Activated naive CD4-positive, alpha-beta T cell treated with anti-CD3 and anti-CD28 coated beads, Interleukin-2, amount 50 U/mL, for 16 hours (primary cell): ENCODE measurements at regions not wholly inside any gene's neighbourhood (a gene's known extent, or its start where the extent isn't known, plus 50 kb on each side); places are given as distances from the start of the nearest gene placed in this dataset.

Experiments used
- DNase-seq: peaks from one replicate; pipeline ENCODE4 v3.0.0-alpha.2; 2020

DNA sequence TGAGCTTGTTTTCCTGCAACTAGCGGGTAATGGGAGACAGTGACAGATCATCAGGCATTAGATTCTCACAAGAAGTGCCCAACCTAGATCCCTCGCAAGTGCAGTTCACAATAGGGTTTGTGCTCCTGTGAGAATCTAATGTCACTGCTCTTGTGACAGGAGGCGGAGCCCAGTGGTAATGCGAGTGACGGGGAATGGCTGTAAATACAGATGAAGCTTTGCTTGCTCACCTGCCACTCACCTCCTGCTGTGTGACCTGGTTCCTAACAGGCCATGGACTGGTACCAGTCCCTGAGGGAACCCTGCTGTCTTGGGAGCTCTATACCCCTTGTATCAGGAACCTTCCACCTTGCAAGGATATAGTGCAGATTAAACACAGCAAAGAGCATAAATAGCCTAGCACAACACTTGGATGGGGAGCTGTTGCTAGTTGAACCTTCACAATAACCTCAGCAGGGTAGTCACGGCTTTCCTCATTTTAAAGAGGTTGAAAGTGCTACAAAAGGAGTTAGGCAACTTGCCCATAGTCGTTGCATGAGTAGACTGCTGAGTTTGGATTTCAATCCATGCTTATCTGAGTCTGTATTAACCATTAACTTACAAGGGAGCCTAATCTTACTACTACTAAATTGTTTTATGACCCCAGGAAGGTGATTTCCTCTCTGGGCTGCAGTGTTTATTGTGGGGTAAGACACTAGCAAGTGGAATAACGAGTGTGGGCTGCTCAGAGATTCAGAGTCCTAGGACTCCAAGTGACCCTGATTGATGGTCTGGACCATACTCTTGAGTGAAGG lies 156.6 kb upstream of the ZFHX3 start:
- no peak for DNase-seq

DNA sequence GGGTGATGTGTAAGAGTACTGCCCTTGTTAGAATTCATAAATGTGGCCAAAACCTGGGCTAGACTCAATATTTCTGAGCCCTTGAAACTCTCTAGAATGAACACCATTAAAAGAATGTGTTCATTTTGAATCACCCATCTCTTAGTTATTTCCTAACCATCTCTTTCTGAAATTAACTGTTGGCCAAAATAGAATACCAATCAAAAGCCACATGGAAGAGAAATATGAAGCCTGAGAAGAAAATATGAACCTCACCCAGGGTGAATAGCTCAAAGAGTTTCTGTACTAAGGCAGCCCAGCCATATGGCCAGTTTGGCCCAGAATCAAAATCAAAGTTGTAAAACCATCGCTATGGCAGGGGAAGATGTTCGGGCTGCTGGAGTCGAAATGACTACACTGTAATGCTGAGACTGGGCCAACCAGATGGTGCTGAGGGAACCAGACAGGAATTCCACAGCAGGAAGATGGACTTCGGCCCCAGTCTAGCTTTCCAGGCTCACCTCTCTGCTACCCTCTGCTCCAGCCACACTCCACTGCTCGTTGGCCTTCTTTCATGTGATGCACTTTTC lies 154.3 kb upstream of the ZFHX3 start:
- DNase-seq: no peak

DNA sequence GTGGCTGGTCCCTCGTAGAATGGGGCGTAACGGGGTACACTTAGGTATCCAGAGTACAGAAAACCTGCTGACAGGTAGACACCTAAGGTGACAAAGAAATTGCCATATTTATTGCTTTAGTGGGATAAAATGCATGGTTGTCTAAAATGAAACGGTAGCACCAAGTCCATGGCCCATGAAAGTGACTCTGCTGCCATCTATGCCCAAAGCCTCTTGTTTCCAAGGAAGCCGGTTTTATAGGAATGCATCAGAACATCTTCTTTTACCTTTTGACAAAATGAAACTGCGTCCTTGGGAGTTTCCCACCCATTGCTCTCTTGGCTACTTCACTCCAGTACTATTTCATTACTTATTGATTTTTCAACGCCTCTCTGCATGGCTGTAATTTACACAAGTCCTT lies 151.3 kb upstream of the ZFHX3 start:
- DNase-seq: no peak

DNA sequence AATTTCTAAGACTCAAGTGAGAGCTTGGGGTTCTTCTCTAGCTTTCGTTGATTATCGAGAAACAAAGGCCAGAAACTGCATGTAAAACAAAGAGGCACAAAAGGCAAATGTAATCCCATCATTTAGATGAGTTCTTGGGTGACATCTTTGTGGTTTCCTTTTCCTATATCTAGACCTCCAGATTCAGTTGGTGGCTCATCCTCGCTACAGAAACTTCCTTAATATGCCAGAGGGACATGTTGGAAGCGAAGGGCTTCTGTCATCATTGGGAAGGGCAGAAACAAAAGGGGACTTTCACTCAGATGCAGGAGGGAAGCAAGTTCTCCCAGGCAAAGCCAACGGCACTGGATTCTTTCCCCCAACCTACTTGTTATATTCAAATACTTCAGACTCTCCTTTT lies 150.6 kb upstream of the ZFHX3 start:
- no peak for DNase-seq

DNA sequence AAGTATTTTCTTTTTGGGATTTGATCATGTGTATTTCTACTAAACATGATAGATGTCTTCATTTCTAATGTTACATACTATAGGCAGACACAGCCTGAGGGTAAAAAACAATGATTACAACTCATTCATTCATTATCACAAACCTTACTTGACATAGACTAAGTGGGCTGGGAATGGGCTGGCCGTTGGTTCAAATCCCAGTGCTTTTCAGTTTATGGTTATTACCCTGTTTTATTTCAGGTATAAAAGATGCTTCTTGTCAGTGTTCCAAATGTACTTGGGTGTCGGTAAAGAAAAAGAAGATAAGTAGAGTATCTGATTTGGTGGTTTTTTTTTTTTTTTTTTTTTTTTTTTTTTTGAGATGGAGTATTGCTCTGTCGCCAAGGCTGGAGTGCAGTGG lies 149.7 kb upstream of the ZFHX3 start:
- no peak for DNase-seq

DNA sequence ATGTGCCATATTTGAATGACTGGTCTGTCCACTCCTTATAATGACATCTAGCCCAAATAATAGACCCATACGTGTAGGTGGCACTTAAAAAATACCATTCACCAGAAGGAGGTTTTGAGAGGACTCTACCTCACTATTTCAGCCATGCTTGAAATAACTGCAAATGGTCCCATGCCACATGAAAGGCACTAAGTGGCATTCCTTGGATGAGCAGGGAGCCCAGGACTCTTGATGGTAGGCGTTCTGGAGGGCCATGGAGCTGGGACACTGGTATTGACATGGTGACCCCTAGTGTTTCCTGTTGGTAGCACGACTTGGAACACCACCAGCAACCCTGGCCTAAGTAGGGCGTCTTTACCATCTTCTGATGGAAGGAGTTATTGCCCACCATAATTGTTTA lies 148.7 kb upstream of the ZFHX3 start:
- peak; percentile 13 for DNase-seq

DNA sequence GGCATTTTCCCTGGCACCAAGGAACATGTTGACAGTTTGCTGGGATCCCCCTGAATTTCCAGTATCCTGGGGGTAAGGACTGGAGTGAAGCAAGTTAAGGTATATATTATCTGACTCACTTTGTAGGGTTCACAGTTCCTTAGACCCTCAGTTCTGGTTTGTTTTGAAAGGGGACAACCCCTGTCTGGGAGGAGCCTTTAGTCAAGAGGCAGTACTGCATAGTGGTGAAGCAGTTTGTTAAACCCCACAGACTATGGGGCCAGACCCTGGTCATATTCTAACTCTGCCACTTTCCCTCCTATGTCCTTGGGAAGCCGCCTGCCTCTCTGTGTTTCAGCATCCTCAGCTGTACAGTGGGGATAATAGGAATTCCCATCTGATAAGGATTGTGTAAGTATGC lies 145.5 kb upstream of the ZFHX3 start:
- DNase-seq: no peak

DNA sequence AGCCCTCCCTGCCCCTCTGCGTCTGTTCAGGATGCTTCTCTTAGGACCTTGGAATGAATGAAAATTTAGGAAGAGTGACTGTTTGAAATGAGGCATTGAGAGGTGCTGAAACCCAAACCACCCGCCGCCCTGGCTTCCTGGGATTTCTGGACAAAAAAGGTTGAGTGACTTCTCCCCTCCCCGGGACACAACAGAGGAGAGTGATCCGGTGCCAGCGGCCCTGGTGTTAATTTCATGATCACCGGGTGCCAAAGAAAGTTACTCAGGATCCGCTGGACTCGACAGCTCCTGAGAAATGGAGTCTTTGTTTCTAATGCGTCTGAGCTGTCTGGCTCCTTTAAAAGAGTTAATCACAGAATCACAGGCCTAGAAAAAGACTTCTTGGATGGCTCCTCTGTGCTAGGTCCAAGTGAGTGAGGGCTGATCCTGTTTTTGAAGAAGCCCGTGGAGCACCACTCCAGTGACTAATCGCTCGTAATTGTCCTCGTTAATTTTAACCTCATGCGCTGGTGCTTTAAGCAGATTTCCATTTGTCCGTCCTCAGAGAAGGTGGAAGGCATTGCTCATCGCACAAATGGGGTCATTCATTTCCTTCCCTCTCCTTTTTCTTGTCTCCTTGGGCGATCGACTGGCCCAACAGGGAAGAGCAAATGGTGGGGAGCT lies 144.4 kb upstream of the ZFHX3 start:
- no peak for DNase-seq

DNA sequence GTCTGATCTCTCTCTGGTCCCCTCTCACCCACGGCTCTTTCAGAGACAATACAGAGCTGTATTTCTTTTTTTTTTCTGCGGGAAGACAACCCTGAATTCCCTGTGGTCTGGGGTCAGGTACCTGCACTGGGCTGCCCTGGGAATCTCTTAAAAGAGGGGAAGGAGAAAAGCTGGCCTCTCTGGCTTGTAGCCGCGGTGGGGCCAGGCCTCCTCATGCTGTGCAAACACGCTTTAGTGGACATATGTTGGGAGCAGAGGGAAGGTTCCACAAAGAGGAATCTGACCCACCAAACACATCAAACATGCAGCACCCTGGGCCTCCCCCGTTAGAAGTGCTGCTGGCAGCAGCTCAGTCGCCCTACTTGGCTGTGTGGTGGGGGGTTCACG lies 143.7 kb upstream of the ZFHX3 start:
- no peak for DNase-seq

DNA sequence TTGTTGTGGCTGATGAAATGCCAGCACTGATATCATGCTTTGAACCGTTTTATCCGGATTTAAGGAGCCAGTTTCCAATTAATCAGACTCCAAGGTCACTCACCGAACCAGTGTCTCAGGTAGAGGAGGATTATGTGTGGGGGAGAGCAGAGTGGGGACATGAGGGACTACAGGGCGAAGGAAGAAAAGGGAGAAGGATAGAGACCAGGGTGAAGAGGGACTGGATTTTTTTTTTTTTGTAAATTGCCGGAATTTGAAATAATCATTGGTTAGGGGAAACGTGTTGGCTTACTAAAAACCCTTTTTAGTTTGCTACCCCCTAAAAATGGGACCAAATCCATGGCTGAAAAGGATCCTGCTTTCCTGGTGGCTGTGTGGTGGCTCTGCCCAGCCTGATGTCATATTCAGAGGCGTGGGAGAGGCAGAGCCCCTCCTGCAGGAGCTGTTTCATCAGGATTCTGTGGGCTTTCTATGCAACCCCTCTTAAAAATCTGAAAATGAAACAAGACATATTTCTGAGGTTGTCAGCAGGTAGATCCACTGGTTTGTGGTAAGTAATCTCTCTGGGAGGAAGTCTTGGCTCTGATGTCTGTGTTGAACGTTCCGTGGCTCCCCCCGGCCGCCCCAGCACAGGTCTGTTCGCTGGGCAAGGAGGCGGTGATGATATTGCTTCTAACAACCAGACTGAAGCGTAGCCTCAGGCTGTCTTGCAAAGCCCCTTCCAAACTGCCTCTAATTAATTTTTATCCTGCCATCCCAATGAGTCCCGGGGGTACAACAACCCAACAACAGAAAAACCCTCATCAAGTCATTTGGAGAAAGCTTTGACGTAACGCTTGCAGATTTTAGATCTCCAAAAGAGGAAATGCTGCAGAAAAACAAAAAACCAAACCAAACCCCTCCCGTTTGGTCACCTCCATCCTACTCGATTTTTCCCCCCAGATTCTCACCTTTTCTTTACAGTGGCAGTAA lies 143.0 kb upstream of the ZFHX3 start:
- no peak for DNase-seq

DNA sequence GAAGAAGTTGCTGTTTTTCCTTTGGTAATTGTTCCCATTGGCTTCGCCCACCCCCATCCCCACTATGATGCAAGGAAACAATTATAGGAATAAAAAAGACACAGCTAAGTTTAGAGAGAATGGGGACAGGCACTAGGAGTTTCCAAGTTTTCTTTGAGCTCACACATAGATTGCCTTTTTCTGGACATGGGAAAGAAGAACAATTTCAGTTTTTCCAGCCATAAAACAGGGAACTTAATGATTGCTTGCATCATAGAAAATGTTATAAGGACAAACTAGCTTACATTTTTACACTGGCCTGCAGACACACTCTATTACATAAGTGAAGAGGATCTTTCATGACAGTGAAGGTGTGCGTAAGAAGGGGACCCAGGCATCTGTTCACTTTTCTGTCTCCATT lies 142.3 kb upstream of the ZFHX3 start:
- DNase-seq: no peak

DNA sequence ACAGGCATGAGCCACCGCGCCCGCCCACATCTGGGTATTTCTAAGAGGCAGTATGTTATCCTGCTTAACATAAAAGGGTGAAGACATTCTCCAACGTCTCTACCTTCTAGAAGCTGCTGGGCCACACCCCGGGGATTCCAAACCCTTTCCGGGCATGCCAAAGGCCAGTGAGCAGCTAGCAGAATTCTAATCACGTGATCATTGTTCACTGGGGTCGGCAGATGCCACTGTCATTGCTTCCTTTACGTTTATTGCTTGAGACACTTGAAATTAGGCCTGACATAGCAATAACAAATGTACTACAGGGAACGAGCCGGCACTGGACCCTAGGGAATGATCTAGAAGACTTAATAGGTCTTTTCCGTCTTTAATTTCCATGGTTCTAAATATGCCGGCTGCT lies 141.2 kb upstream of the ZFHX3 start:
- DNase-seq: no peak

DNA sequence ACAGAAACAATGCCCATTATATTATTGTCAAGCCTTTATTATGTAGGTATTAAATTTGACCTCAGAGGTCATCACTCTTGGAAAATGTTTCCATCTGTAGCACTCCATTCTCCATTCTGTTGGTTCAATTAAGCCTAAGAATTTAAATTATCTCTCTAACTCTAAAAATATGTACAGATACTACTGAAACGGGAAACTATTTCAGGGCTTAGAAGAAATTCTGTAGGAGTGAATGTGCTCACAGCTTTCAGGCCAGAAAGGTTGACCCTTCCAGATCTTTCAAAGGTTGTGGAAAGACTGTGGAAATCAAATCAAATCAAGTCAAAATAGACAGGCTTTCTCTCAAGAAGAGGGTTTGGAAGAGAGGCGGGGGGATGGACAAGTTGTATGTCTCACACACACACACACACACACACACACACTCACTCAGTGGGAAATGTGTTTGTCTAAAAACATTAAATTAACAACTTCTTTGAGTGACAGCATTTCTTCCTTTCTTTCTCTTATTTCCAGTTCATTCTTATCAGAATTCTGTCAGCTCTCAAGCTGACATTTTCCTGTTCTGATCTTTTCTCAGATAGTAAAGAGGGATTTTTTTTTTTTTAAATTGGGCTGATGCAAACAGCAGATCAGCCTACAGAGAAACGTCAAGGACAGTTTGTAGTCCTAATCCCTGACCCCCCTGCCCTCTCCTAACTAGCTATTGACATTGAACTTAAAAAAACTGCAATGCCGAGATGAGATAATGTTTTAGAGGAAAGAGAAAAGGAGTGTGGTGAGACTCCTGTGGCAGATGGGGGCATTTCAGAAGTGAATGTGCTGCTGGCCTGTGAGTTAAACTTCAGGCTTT lies 139.0 kb upstream of the ZFHX3 start:
- no peak for DNase-seq

DNA sequence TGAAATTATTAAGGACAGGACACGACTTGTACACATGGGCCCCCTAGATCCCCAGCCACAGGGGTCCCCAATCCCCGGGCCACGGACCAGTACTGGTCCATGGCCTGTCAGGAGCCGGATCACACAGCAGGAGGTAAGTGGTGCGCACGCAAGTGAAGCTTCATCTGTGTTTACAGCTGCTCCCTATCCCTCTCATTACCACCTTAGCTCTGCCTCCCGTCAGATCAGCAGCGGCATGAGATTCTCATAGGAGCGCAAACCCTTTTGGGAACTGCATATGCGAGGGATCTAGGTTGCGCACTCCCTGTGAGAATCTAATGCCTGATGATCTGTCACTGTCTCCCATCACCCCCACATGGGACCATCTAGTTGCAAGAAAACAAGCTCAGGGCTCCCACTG lies 137.8 kb upstream of the ZFHX3 start:
- no peak for DNase-seq

DNA sequence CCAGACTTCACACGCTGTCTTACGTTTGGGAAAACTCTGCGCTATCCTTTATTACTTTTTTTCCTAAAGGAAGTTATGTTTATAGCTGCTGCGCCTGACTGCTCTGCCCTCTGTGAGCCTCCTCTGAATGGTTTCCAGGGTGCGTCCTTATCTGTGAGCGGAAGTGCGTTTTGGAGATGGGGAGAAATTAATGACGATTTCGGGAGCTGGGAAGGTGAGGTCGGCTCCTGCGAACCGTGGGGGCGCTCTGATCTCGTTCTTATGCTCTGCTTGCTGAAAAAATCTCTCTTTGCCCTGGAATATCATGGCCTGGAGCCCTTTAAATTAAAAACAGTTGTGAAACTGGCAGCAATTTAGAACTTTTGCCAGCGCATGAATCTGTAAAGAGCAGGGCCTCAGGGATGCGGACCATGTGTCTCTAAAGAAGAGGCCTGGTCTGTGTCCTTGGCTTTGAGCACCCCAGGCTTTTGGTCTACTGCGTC lies 135.7 kb upstream of the ZFHX3 start:
- DNase-seq: no peak

DNA sequence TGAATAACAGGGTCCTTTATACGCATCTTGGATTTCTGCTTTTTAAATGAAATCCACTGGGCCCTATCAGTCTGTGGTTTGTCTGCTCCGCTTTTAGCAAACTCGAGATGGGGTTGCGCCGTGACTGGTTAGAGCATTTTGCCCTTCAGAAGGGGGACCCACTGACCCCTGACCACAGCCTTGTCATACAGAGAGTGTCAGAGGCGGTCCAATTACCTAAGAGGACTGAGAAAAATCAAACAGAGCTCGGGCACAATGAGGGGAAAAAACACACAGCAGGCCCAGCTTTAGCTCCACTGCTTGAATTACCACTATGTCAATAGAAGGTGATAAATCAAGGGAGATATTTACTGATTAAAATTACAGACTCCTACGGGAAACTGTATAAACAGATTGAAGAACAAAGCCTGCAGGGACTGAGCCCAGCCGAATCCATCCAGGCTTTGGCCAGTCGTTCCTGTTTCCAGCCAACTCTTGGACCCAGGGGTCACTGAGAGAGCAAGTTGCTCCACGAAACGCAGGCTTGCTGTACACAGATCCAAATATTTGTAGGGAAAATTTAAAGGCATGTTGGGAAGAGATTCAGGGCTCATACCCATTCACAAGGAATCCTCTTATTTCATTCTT lies 131.9 kb upstream of the ZFHX3 start:
- DNase-seq: no peak

DNA sequence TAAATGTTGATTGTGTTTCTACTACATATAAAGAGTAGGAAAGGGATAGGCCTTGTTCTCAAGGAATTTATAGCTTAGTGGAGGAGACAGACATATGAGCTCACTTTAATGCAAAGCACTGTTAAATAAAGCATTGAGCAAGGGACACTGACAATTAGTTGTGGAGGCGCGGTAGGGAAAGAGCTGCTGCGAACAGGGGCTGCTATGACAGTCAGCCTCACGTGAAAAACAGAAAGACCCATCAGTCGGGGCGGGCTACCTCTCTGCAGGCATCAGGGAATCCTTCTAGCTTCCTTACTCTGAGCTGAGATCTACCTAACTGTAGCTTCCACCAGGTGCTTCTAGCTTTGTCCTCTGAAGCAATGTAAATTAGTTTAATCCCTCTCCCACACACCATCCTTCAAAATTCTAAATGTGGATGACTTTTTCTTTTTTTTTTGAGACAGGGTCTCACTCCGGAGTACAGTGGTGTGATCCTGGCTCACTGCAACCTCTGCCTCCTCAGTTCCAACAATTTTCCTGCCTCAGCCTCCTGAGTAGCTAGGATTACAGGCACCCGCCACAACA lies 129.9 kb upstream of the ZFHX3 start:
- no peak for DNase-seq

DNA sequence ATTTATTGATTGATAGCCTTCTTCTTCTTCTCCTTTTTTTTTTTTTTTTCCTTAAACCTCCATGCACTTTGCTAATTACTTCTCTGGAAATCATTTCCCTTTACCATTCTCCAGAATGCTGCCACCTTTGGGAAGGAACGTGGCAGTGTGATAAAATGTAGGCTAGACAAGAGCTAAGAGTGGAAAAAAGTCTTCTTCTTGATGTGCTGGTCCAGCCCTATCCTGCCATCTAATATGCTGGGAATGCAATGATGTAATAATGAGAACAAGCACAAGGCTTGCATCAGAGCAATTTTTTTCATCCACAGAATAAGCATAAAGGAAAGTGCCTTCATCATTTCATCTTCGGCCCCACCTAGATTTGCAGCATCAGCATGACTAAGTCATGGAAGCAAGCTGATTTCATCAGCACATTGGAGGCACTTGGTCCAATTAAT lies 128.7 kb upstream of the ZFHX3 start:
- no peak for DNase-seq

DNA sequence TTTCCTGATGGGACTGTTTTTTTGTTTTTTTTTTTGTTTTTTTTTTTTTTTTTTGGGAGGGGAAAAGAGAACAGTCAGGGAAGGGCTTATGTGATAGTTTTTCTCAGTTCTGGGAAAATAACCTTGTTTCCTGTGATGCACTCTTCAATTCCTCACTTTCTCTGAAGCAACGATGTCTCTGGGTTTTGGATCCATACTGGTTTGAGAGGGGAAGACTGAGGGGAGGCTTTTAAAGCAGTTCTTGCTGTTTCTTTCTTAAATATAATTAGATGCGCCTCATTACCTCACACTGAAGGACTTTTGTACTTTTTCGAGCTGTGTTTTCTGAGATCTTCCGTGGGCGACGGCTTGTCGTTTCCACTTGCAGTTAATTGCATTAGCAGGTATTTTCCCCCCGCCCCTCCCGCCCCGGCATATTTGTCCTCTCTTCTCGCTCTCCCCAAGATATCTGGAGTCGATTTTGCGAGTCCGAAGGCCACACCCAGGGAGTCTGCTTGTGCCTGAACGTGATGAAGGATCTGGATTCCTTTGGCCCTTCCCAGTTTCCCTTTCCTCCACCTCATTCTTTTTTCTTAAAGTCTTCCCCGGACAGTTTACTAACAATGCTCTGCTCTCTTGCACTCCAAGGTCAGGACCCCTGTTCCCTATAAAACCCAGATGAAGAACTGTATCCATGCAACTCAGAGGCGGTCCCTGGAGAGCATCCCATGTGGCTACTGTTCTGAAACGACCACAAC lies 125.2 kb upstream of the ZFHX3 start:
- no peak for DNase-seq

DNA sequence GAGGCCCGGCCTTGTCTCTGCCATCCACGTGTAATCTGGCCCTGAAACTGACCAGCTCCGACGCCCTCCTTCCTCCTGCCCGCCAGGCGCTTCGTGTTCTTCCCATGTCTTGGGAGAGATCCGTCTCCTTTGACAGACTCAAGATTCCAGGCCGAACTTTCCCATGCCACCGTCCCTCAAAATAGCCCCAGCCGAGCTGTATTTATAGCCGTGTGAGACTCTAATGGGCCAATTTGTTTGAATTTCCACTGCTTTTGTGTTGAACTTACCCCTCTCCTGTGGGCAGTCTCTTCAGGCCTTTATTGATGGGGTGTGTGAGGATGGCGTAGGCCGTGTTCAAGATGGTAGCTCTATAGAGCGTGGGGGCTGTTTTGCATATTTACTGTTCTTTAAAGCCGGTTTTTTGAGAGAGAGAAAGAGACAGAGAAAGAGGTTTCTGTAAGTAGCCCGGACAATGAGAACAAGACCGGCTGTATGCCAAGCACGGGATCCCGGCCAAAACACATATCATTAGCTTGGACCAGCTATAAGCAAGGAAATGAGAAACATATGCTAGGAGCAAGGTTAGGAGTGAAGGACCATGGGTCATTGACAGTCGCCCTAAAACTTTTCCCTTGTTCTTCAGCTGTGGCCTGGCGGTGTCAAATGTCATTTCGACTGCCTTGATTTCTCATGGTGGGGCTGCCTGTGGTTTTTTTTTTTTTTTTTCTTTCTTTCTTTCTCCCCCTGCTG lies 124.5 kb upstream of the ZFHX3 start:
- no peak for DNase-seq
